KBM-7 (cell line): ENCODE measurements at regions not wholly inside any gene's neighbourhood (a gene's known extent, or its start where the extent isn't known, plus 50 kb on each side); places are given as distances from the start of the nearest gene placed in this dataset.
A peak's percentile ranks its signal among the peaks of the same experiment; 100 is the strongest.
"Not testable (repeated sequence)": the region's sequence is repeated elsewhere in the genome, so short reads cannot be mapped to it uniquely, and the experiment has no call there.

ENCODE experiments used
- DNase-seq: peaks from one replicate; pipeline ENCODE4 v3.0.0-alpha.2; 2015
- in situ Hi-C: fragments of 300-500 bp; cut with MboI; formaldehyde crosslinking; loops from 2 replicates; pipeline ENCODE4 v1.14.3; 2020; ENCODE audit warnings: low sequenced_read_pairs, low pct_unique_long_range_greater_than_20kb, mixed read lengths

DNA sequence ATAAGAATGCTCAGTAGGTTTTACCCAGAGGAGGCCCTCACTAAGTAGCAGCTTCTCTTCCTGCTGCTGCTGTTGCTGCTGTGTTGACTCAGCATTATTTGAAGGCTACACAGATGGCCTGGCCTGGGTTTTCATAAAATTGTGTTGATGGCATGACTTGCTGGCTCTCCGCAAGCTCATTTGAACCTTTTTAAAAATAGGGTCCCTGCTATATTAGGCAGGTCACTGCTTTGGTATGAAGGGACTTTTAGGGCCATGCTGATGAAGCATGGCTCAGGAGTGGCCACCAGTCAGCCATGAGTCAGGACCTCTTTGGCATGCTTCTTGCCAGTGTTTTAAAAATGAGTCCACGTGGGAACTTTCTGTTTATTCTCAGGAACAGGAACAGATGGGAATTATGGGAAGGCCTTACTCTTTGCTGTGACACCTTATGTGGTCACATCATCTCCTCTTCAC, 128.7 kb downstream of the MID1IP1 start:
- in situ Hi-C loops = no loop called here
- DNase-seq = peak; percentile 7

- in situ Hi-C loops = no loop called here
- DNase-seq = no peak
Observed at GRCh38 chrX:38930474-38930873, 129.2 kb downstream of the MID1IP1 start.

DNA sequence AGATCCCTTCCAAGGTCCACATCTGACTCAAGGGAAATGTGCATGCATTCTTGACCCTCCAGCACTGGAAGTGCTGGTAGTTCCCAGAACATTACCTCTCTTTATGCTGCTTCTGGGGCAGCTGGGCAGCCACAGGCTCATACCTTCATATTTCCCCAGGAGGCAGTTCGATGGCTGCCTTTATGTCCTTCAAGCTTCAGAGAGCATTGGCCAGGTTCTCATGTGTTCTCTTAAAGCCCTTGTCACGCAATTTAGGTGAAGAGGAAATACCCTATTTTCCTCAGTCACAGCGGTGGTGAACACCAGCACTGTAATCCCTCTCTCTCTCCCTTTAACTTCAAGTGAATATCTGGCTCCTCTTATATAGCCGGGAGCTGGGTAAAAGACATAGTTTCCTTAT, 134.3 kb downstream of the MID1IP1 start:
- in situ Hi-C loops = no loop called here
- DNase-seq = no peak

DNA sequence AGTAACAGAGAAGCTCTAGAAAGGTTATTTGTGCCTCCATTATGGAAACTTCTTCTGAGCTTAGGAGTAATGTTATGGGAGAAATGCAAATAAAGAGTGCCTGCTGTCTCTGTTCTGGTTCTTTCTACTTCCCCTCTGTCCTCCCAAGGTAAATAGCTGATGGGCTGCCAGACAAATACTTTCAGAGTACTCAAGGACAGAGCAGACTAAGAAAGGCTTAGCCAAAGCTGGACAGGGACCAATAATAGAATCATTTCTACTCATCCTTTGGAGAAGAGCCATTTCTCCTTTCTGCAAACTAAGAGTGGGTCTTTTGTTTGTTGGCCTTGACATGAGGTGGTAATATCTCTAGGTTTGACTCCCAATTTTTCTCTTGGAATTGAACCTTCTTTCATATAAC, 136.1 kb downstream of the MID1IP1 start:
- DNase-seq = no peak

GRCh38 chrX:38937926-38938325, 136.7 kb downstream of the MID1IP1 start:
- in situ Hi-C loops = no loop called here
- DNase-seq = no peak

More for the DNA sequence above, 136.1 kb downstream of the MID1IP1 start:
- in situ Hi-C loops = no loop called here

GRCh38 chrX:38939067-38939466, 137.8 kb downstream of the MID1IP1 start:
- in situ Hi-C loops = no loop called here
- DNase-seq = no peak

DNA sequence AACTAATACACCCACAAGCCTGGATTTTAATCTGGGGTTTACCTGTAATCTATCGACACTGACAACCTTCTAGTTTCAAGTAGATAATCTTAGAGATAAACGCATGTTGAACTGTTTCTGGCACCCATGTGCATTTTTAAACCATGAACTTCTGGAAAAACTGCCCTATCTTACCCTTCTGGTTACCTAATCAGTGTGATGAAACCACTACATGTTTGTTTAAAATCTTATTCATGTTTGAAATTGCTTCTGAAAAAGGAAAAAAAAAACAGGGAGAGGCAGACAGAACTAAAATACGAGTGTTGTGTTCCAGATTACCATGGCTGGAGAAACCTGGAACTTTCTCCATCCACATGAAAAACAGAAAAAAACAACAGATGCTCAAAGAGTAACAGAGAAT, 139.3 kb downstream of the MID1IP1 start:
- in situ Hi-C loops = no loop called here
- no peak for DNase-seq

- no peak for DNase-seq
- in situ Hi-C loops = no loop called here
Observed at GRCh38 chrX:38941675-38942074, 140.4 kb downstream of the MID1IP1 start.

GRCh38 chrX:38943120-38943519, 141.9 kb downstream of the MID1IP1 start:
- no peak for DNase-seq
- in situ Hi-C loops = no loop called here

GRCh38 chrX:38948046-38948445, 146.8 kb downstream of the MID1IP1 start:
- DNase-seq = no peak
- in situ Hi-C loops = no loop called here

GRCh38 chrX:38954520-38954919, 153.3 kb downstream of the MID1IP1 start:
- DNase-seq = no peak

GRCh38 chrX:38959736-38960135, 158.5 kb downstream of the MID1IP1 start:
- in situ Hi-C loops = no loop called here
- DNase-seq = no peak

More at GRCh38 chrX:38954520-38954919, 153.3 kb downstream of the MID1IP1 start:
- in situ Hi-C loops = no loop called here

GRCh38 chrX:38960137-38960536, 158.9 kb downstream of the MID1IP1 start:
- DNase-seq = no peak
- in situ Hi-C loops = no loop called here

GRCh38 chrX:38961936-38962335, 160.7 kb downstream of the MID1IP1 start:
- in situ Hi-C loops = no loop called here
- DNase-seq = no peak

DNA sequence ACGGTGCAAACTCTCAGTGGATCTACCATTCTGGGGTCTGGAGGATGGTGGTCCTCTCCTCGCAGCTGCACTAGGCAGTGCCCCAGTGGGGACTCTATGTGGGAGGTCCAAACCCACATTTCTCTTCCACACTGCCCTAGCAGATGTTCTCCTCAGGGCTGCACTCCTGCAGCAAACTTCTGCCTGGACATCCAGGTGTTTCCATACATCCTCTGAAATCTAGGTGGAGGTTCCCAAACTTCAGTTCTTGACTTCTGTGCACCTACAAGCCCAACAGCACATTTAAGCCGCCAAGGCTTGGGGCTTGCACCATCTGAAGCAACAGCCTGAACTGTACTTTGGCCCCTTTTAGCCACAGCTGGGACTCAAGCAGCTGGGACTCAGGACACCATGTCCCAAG, 162.0 kb downstream of the MID1IP1 start:
- DNase-seq, in situ Hi-C loops: not testable (repeated sequence)

DNA sequence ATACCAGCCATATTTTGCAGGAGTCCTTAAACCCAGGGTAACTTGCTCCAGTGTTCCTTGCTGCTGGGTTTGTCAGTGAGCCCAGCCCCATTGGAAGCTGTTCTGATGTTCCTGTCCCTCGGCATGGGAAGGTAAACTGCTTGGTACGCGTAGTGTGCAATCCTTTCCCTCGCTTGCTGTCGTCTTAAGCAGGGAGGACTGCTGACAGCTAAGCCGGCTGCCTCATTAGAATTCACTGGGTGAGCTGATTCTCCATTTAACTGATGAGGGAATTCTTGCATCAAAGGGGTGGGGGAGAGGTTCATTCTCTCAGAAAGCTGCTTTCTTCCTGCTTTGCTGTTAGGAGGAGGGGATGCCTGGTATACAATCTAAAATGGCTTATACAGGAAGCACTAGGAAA, 164.6 kb downstream of the MID1IP1 start:
- no peak for DNase-seq
- in situ Hi-C loops = no loop called here

- DNase-seq = no peak
- in situ Hi-C loops = no loop called here
Observed at GRCh38 chrX:38968344-38969216, 167.3 kb downstream of the MID1IP1 start.

DNA sequence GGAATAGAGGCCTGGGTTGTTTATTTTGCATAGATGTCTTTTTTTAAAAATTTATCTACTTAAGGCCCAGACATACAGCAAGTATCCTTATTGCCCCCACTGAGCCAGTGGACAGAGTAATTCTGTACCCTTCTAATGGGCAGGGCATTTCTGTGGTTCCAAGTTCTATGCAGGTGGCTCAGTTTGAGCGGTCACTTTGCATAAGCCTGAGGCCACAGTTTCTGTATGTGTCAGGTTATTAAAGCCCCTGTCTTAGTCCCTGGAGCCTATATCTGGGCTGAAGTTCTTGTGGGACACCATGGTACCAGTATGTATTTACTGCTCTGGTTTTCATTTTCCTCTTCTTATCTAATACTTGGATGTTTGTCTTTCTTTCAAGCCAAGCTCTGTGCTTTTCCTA, 168.8 kb downstream of the MID1IP1 start:
- DNase-seq = no peak
- in situ Hi-C loops = no loop called here

- in situ Hi-C loops = no loop called here
- DNase-seq = no peak
Observed at GRCh38 chrX:38970845-38971244, 169.6 kb downstream of the MID1IP1 start.

DNA sequence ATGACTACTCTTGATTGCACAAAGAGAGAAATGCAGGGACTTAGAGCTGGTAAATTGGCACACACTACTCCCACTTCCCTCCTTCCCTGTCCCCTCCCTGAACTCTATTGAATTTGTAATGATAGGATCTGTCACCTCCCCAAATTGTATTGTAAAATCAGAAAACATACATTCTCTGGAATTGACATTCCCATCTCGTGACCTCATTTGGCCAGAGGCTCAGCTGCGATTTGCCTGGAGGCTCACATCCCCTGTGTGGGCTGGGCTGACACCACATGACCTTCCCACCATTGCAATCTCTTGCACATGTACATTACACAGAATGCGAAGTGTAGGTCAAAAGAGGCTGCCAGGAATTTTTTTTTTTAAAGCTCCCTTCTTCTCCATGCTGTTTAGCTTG, 172.1 kb downstream of the MID1IP1 start:
- DNase-seq = no peak
- in situ Hi-C loops = no loop called here

DNA sequence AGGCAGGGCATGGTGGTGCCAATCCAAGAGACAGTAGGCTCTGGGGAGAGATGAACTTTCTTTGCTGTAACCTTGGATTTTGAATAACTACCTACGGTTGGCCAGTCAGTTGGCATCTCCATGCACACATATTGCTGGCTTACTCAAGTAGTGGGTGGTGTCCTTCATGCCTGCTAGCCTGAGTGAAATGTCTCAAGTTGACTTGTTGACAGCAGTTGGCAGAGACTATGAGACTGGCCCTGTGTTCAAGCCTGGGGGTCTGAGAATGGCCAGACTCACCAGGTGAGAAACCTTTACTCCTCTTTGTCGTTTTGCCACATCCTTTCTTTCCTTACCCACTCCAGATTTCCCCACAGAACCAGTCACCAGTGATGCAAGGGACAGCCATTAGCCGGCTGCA, 173.3 kb downstream of the MID1IP1 start:
- in situ Hi-C loops = no loop called here
- no peak for DNase-seq
